Pons (tissue), 1 donor: ENCODE measurements at regions not wholly inside any gene's neighbourhood (a gene's known extent, or its start where the extent isn't known, plus 50 kb on each side); places are given as distances from the start of the nearest gene placed in this dataset.

Experiments
- DNase-seq: peaks from one replicate; pipeline ENCODE4 v3.0.0-alpha.2; 2016; ENCODE audit warnings: low spot score

GRCh38 chr1:194241215-194241614, 1054.8 kb upstream of the B3GALT2 start:
- no peak for DNase-seq

- no peak for DNase-seq
Observed at GRCh38 chr1:194233069-194233468, 1046.7 kb upstream of the B3GALT2 start.

GRCh38 chr1:194230351-194231144, 1044.1 kb upstream of the B3GALT2 start:
- DNase-seq: no peak

GRCh38 chr1:194228427-194228826, 1042.0 kb upstream of the B3GALT2 start:
- DNase-seq: no peak

- no peak for DNase-seq
Observed at GRCh38 chr1:194227161-194227560, 1040.7 kb upstream of the B3GALT2 start.

- no peak for DNase-seq
Observed at GRCh38 chr1:194225821-194226220, 1039.4 kb upstream of the B3GALT2 start.

- no peak for DNase-seq
Observed at GRCh38 chr1:194223596-194223995, 1037.2 kb upstream of the B3GALT2 start.

- DNase-seq: no peak
Observed at GRCh38 chr1:194215448-194215847, 1029.0 kb upstream of the B3GALT2 start.

- DNase-seq: no peak
Observed at GRCh38 chr1:194214735-194215134, 1028.3 kb upstream of the B3GALT2 start.

- DNase-seq: no peak
Observed at GRCh38 chr1:194209920-194210319, 1023.5 kb upstream of the B3GALT2 start.

GRCh38 chr1:194208674-194209073, 1022.3 kb upstream of the B3GALT2 start:
- no peak for DNase-seq

- no peak for DNase-seq
Observed at GRCh38 chr1:194196562-194196961, 1010.1 kb upstream of the B3GALT2 start.

- DNase-seq: no peak
Observed at GRCh38 chr1:194194724-194195123, 1008.3 kb upstream of the B3GALT2 start.

- DNase-seq: no peak
Observed at GRCh38 chr1:194184974-194185373, 998.6 kb upstream of the B3GALT2 start.

- DNase-seq: no peak
Observed at GRCh38 chr1:194184425-194184824, 998.0 kb upstream of the B3GALT2 start.

GRCh38 chr1:194181845-194182244, 995.4 kb upstream of the B3GALT2 start:
- no peak for DNase-seq

GRCh38 chr1:194176212-194176611, 989.8 kb upstream of the B3GALT2 start:
- DNase-seq: no peak

- no peak for DNase-seq
Observed at GRCh38 chr1:194175251-194175650, 988.8 kb upstream of the B3GALT2 start.

GRCh38 chr1:194174528-194174927, 988.1 kb upstream of the B3GALT2 start:
- DNase-seq: no peak

- DNase-seq: no peak
Observed at GRCh38 chr1:194171596-194171995, 985.2 kb upstream of the B3GALT2 start.

GRCh38 chr1:194167956-194168640, 981.7 kb upstream of the B3GALT2 start:
- DNase-seq: no peak

- no peak for DNase-seq
Observed at GRCh38 chr1:194164755-194165154, 978.3 kb upstream of the B3GALT2 start.

GRCh38 chr1:194161591-194161990, 975.2 kb upstream of the B3GALT2 start:
- DNase-seq: no peak

- no peak for DNase-seq
Observed at GRCh38 chr1:194159941-194160340, 973.5 kb upstream of the B3GALT2 start.
